Gastroesophageal sphincter (tissue), 3 donors: ENCODE measurements at regions not wholly inside any gene's neighbourhood (a gene's known extent, or its start where the extent isn't known, plus 50 kb on each side); places are given as distances from the start of the nearest gene placed in this dataset.

Source experiments
- CTCF ChIP-seq, 4 experiments: fragments of 200-600 bp in 2 of 4; fragments of 450-650 bp in 2 of 4; sonication (generic) in 1 of 4; IDR thresholded peaks; one replicate each; pipeline ENCODE4 v1.5.1; 2017 to 2019; ENCODE audit warnings: antibody characterized with exemption in 4 of 4, mild to moderate bottlenecking in 2 of 4, moderate library complexity in 2 of 4
- POLR2AphosphoS5 ChIP-seq: sonication (generic); formaldehyde crosslinking; IDR thresholded peaks from one replicate; pipeline ENCODE4 v1.6.1; 2017; ENCODE audit warnings: antibody characterized with exemption

GRCh38 chr3:124557-125179, 71.9 kb upstream of the CHL1 start:
- TF ChIP-seq POLR2AphosphoS5 = no peak
- no peak for TF ChIP-seq CTCF (IDR thresholded peaks at IDR 0.05)
